ENCODE measurements at regions not wholly inside any gene's neighbourhood (a gene's known extent, or its start where the extent isn't known, plus 50 kb on each side); places are given as distances from the start of the nearest gene placed in this dataset.

DNA sequence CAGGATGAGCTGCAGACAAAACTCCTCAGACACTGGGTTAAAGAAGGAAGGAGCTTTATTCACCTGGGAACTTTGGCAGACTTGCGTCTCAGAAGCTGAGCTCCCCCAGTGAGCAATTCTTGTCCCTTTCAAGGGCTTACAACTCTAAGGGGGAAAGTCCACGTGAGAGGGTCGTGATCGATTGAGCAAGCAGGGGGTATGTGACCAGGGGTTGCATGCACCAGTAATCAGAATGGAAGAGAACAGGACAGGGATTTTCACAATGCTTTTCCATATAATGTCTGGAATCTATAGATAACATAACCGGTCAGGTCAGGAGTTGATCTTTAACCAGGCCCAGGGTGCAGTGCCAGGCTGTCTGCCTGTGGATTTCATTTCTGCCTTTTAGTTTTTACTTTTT is 202.8 kb upstream of the MRPS30 start:
- TF ChIP-seq, protein P1, sequence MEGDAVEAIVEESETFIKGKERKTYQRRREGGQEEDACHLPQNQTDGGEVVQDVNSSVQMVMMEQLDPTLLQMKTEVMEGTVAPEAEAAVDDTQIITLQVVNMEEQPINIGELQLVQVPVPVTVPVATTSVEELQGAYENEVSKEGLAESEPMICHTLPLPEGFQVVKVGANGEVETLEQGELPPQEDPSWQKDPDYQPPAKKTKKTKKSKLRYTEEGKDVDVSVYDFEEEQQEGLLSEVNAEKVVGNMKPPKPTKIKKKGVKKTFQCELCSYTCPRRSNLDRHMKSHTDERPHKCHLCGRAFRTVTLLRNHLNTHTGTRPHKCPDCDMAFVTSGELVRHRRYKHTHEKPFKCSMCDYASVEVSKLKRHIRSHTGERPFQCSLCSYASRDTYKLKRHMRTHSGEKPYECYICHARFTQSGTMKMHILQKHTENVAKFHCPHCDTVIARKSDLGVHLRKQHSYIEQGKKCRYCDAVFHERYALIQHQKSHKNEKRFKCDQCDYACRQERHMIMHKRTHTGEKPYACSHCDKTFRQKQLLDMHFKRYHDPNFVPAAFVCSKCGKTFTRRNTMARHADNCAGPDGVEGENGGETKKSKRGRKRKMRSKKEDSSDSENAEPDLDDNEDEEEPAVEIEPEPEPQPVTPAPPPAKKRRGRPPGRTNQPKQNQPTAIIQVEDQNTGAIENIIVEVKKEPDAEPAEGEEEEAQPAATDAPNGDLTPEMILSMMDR (IDR thresholded peaks at IDR 0.05; ENCODE audit: insufficient read depth, low read depth, low read length), result no peak
- no peak for TF ChIP-seq EZH2 (IDR thresholded peaks at IDR 0.05; ENCODE audit: insufficient read depth, low read length)

Data from astrocyte (in vitro differentiated cells and primary cell).